Ovary (tissue), 3 donors: ENCODE measurements at regions not wholly inside any gene's neighbourhood (a gene's known extent, or its start where the extent isn't known, plus 50 kb on each side); places are given as distances from the start of the nearest gene placed in this dataset.

ENCODE experiments used
- EP300 ChIP-seq: sonication (generic); formaldehyde crosslinking; IDR thresholded peaks from one replicate; pipeline ENCODE4 v1.6.1; 2017; ENCODE audit warnings: antibody characterized with exemption
- POLR2A ChIP-seq: fragments of 450-650 bp; IDR thresholded peaks from one replicate; pipeline ENCODE4 v1.6.1; 2017; ENCODE audit warnings: antibody characterized with exemption, mild to moderate bottlenecking, moderate library complexity
- TF ChIP-seq, protein P1 (sequence below), 3 donors: fragments of 450-650 bp in 2 of 3; fragments of 200-600 bp in 1 of 3; IDR thresholded peaks; one replicate each; pipeline versions ENCODE4 v1.5.1 to v1.8.0; 2016 to 2022; ENCODE audit warnings: antibody characterized with exemption in 3 of 3, mild to moderate bottlenecking in 1 of 3
- donor health status: DM: no; HTN: no; CAD: no.

GRCh38 chr3:27900316-27900715 lies 178.2 kb upstream of the EOMES start:
- no peak for TF ChIP-seq POLR2A
- TF ChIP-seq, protein P1, sequence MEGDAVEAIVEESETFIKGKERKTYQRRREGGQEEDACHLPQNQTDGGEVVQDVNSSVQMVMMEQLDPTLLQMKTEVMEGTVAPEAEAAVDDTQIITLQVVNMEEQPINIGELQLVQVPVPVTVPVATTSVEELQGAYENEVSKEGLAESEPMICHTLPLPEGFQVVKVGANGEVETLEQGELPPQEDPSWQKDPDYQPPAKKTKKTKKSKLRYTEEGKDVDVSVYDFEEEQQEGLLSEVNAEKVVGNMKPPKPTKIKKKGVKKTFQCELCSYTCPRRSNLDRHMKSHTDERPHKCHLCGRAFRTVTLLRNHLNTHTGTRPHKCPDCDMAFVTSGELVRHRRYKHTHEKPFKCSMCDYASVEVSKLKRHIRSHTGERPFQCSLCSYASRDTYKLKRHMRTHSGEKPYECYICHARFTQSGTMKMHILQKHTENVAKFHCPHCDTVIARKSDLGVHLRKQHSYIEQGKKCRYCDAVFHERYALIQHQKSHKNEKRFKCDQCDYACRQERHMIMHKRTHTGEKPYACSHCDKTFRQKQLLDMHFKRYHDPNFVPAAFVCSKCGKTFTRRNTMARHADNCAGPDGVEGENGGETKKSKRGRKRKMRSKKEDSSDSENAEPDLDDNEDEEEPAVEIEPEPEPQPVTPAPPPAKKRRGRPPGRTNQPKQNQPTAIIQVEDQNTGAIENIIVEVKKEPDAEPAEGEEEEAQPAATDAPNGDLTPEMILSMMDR (IDR thresholded peaks at IDR 0.05): no peak
- TF ChIP-seq EP300: no peak
